ENCODE measurements at regions not wholly inside any gene's neighbourhood (a gene's known extent, or its start where the extent isn't known, plus 50 kb on each side); places are given as distances from the start of the nearest gene placed in this dataset.
A peak's percentile ranks its signal among the peaks of the same experiment; 100 is the strongest.

DNA sequence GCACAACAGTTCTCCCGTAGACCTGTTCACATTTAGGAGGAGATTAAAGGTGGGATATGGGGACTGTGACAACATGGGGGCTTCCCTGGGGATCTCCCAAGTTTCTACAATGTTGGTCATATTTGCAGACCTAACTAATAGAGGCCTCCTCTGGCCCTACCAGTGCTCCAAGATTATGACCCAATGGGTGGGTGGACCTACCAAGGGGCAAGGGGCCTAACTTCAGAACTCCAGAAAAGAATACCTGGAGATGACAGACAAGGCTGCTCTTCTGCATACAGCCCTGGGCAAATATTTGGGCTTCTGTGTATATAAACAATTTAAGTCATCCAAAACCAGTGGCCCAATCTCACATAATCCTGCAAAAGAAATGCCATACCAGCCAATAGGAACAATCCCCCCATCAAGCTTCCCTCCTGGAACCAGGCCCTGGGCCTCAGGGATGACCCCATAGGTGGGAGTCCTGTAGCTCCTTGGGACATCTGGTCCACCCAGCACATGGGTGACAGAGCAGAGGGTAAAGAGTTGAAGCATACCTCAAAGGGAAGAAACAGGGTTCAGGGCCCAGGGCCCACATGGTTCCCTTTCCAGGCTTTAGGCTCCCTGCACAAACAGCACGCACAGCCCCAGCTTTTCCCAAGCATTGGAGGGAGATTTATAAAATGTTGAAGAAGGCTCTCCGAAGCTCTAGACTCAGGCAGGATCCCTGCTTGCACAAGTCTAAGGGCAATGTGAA is 86.1 kb upstream of the CHST15 start:
- Histone ChIP-seq H3K4me3 (ENCODE audit: low read length in 3 of 3) (no peak overlapping the region), H3K9ac (ENCODE audit: low read length in 3 of 3) (no peak overlapping the region), H3K27me3 (ENCODE audit: control insufficient read depth, insufficient read depth, low read length) (no peaks in the 10 kb centered on the region), H3K9me3 (ENCODE audit: control insufficient read depth in 2 of 3, insufficient read depth in 1 of 3, low read length in 3 of 3) (no peaks in the 10 kb centered on the region), H3K36me3 (ENCODE audit: control insufficient read depth in 2 of 3, insufficient read depth in 3 of 3, low read length in 3 of 3) (no peaks in the 10 kb centered on the region), H3K4me1 (ENCODE audit: control insufficient read depth in 2 of 3, insufficient read depth in 2 of 3, low read depth in 1 of 3, low read length in 3 of 3) (peaks cover 0 to 7% (median 0%) of the 10 kb centered on the region in 3 donors), H3K27ac (ENCODE audit: low read depth in 2 of 2, low read length in 2 of 2) (no peak overlapping the region)
- TF ChIP-seq CTCF (IDR thresholded peaks at IDR 0.05; ENCODE audit: borderline replicate concordance, extremely low read depth, insufficient read depth): no peak
- peak in 1 of 5 donors; percentile 16 for DNase-seq
- no peak for FAIRE-seq
- intact Hi-C loops (cut with DNase I): no loop called here

- Histone ChIP-seq H3K36me3 (ENCODE audit: control insufficient read depth in 2 of 3, insufficient read depth in 3 of 3, low read length in 3 of 3) (no peaks in the 10 kb centered on the region), H3K4me1 (ENCODE audit: control insufficient read depth in 2 of 3, insufficient read depth in 2 of 3, low read depth in 1 of 3, low read length in 3 of 3) (peaks cover 0 to 7% (median 0%) of the 10 kb centered on the region in 3 donors), H3K27me3 (ENCODE audit: control insufficient read depth, insufficient read depth, low read length) (no peaks in the 10 kb centered on the region), H3K27ac (ENCODE audit: low read depth in 2 of 2, low read length in 2 of 2) (no peak overlapping the region), H3K9ac (ENCODE audit: low read length in 3 of 3) (no peak overlapping the region), H3K9me3 (ENCODE audit: control insufficient read depth in 2 of 3, insufficient read depth in 1 of 3, low read length in 3 of 3) (no peaks in the 10 kb centered on the region), H3K4me3 (ENCODE audit: low read length in 3 of 3) (no peak overlapping the region)
- intact Hi-C loops (cut with DNase I): no loop called here
- FAIRE-seq: no peak
- no peak for TF ChIP-seq CTCF (IDR thresholded peaks at IDR 0.05; ENCODE audit: borderline replicate concordance, extremely low read depth, insufficient read depth)
- no peak for DNase-seq
Measured at GRCh38 chr10:124177180-124177518, 83.8 kb upstream of the CHST15 start.

DNA sequence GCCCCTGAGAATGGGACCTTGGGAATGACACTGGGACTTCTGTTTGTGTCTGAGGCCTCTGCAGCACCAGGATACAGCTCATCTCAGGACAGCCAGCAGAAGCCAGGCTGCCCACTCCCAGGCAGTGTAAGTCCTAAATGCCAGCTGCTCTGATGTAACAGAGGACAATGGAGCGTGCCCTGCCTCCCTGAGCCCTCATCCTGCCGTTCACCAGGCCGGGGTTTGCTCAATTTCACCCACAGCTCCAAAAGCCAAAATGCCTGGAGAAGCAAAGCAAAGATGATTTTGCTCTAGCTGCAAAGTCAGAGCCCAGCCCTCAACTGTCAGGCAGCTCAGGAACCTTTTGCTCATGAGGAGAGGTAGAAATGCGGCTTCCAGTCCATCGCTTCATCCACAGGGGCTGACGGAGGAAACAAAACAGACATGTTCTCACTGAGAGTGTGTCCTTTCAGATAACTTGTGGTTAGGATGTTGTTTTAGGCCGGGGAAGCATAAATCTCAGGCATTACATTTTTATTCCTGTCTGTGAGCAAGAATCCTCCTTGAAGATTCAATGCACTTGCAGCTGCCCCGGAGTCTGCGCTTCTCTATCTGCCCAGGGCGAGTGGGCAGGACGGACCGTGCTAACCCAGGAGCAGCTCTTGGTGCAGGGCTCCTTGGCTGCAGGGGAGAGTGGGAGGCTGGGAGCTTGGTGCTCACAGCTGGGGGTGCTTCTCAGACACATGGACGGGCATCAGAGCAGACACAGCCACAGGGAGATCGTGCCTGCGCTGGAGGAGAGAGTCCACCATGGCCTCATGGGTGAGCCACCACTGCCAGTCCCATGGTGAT is 83.2 kb upstream of the CHST15 start:
- FAIRE-seq: no peak
- no peaks in the 10 kb centered on the region for H3K36me3 ChIP-seq (ENCODE audit: control insufficient read depth in 2 of 3, insufficient read depth in 3 of 3, low read length in 3 of 3)
- H3K27me3 ChIP-seq (ENCODE audit: control insufficient read depth, insufficient read depth, low read length): no peaks in the 10 kb centered on the region
- H3K9ac ChIP-seq (ENCODE audit: low read length in 3 of 3): no peak overlapping the region
- H3K9me3 ChIP-seq (ENCODE audit: control insufficient read depth in 2 of 3, insufficient read depth in 1 of 3, low read length in 3 of 3): no peaks in the 10 kb centered on the region
- DNase-seq: peak in 2 of 5 donors; percentile 61 to 62
- peaks cover 0 to 7% (median 0%) of the 10 kb centered on the region in 3 donors for H3K4me1 ChIP-seq (ENCODE audit: control insufficient read depth in 2 of 3, insufficient read depth in 2 of 3, low read depth in 1 of 3, low read length in 3 of 3)
- H3K4me3 ChIP-seq (ENCODE audit: low read length in 3 of 3): no peak overlapping the region
- TF ChIP-seq CTCF (IDR thresholded peaks at IDR 0.05; ENCODE audit: borderline replicate concordance, extremely low read depth, insufficient read depth): no peak
- no peak overlapping the region for H3K27ac ChIP-seq (ENCODE audit: low read depth in 2 of 2, low read length in 2 of 2)
- intact Hi-C loops (cut with DNase I): no loop called here

Data from kidney (tissue), 13 donors.